Activated naive CD8-positive, alpha-beta T cell treated with anti-CD3 and anti-CD28 coated beads for 36 hours (primary cell): ENCODE measurements at regions not wholly inside any gene's neighbourhood (a gene's known extent, or its start where the extent isn't known, plus 50 kb on each side); places are given as distances from the start of the nearest gene placed in this dataset.
"Not testable (repeated sequence)": the region's sequence is repeated elsewhere in the genome, so short reads cannot be mapped to it uniquely, and the experiment has no call there.

ENCODE experiments used
- DNase-seq: peaks from one replicate; pipeline ENCODE4 v3.0.0; 2021
- H3K27ac Mint-ChIP-seq: one replicate; pipeline ENCODE4 v1.8.0; 2022; ENCODE audit warnings: mild to moderate bottlenecking, moderate library complexity, mixed read lengths
- H3K27me3 Mint-ChIP-seq: one replicate; pipeline ENCODE4 v1.8.0; 2022; ENCODE audit warnings: mild to moderate bottlenecking, mixed read lengths
- H3K36me3 Mint-ChIP-seq: one replicate; pipeline ENCODE4 v1.8.0; 2021; ENCODE audit warnings: mild to moderate bottlenecking, mixed read lengths
- H3K4me1 Mint-ChIP-seq: one replicate; pipeline ENCODE4 v1.8.0; 2021; ENCODE audit warnings: mixed read lengths
- H3K4me3 Mint-ChIP-seq: one replicate; pipeline ENCODE4 v1.8.0; 2022; ENCODE audit warnings: mild to moderate bottlenecking, moderate library complexity, mixed read lengths
- H3K9me3 Mint-ChIP-seq: one replicate; pipeline ENCODE4 v1.8.0; 2022; ENCODE audit warnings: mixed read lengths

DNA sequence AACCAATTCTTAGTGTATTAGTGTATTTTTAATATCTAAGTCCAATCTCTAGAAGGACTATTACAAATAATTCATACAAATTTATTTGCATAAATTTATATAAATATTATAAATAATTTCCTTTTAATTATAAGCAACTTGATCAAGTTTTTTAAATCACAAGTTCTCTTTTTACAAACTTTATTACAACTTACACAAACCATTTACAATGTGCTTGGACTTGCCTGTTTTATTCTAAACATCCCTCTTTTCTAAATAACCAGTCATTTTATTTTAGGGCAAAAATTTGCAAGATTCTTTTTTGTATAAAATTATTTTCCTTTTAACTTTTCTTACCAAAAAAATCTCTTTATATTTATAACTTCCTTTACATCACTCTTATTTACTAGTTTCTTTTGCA is 83.5 kb upstream of the SYNCRIP start:
- Mint-ChIP-seq H3K36me3 (no peaks in the 10 kb centered on the region), H3K4me1 (no peaks in the 10 kb centered on the region), H3K9me3 (no peaks in the 10 kb centered on the region), H3K27me3 (no peaks in the 10 kb centered on the region), H3K4me3 (no peak overlapping the region), H3K27ac (no peak overlapping the region)
- no peak for DNase-seq

GRCh38 chr6:85715797-85716196 is 73.1 kb upstream of the SYNCRIP start:
- peaks cover 6% of the 10 kb centered on the region for H3K9me3 Mint-ChIP-seq
- no peaks in the 10 kb centered on the region for H3K36me3 Mint-ChIP-seq
- no peaks in the 10 kb centered on the region for H3K27me3 Mint-ChIP-seq
- H3K27ac Mint-ChIP-seq: no peak overlapping the region
- H3K4me3 Mint-ChIP-seq: no peak overlapping the region
- no peak for DNase-seq
- no peaks in the 10 kb centered on the region for H3K4me1 Mint-ChIP-seq

DNA sequence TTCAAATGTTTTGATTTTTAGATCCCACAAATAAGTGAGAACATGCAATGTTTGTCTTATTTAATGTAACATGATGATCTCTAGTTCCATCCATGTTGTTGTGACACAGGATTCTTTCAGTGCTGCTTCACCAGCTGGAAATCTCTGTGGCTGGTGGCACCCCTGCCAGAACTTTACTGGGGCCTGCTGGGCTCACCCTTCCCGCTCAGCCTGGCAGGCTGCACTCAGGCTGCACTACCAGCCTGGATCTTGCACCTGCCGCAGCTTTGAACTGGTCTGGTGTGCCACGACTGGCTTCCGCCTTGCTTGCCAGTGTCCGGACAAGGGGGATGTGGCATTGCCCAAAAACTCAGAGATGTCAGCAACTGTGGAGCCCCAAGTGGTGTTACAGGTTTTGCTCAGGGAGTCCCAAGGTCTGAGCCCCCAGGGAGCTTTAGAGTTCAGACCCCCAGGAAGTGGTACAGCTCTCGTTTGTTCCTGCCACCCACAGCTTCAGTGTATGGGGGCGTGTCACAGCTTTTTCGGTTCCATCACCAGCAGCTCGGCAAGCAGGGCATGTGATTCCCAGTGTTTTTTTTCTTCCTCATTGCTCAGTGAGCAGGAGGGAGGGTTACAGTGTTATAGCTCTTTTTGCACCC is 72.3 kb upstream of the SYNCRIP start:
- Mint-ChIP-seq H3K27ac (no peak overlapping the region), H3K27me3 (no peaks in the 10 kb centered on the region), H3K36me3 (no peaks in the 10 kb centered on the region), H3K4me3 (no peak overlapping the region), H3K9me3 (peaks cover 9% of the 10 kb centered on the region), H3K4me1 (no peaks in the 10 kb centered on the region)
- no peak for DNase-seq

DNA sequence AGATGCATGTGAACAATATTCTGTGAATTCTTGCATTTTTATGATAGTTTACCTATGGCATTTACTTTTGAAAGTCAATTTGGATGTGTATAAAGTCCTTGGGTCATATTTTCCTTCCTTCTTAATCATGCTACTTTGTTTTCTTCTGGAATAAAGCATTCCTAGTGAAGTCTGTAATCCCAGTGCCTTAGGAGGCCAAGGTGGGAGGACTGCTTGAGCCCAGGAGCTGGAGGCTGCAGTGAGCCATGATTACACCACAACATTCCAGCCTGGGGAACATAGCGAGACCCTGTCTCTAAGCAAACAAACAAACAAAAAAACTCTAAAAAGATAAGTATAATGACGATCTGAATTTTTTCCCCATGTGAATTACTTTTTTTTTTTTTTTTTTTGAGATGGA is 69.7 kb upstream of the SYNCRIP start:
- H3K27ac Mint-ChIP-seq: no peak overlapping the region
- H3K27me3 Mint-ChIP-seq: no peaks in the 10 kb centered on the region
- peaks cover 12% of the 10 kb centered on the region for H3K9me3 Mint-ChIP-seq
- H3K4me1 Mint-ChIP-seq: no peaks in the 10 kb centered on the region
- H3K36me3 Mint-ChIP-seq: no peaks in the 10 kb centered on the region
- H3K4me3 Mint-ChIP-seq: no peak overlapping the region
- DNase-seq: no peak

DNA sequence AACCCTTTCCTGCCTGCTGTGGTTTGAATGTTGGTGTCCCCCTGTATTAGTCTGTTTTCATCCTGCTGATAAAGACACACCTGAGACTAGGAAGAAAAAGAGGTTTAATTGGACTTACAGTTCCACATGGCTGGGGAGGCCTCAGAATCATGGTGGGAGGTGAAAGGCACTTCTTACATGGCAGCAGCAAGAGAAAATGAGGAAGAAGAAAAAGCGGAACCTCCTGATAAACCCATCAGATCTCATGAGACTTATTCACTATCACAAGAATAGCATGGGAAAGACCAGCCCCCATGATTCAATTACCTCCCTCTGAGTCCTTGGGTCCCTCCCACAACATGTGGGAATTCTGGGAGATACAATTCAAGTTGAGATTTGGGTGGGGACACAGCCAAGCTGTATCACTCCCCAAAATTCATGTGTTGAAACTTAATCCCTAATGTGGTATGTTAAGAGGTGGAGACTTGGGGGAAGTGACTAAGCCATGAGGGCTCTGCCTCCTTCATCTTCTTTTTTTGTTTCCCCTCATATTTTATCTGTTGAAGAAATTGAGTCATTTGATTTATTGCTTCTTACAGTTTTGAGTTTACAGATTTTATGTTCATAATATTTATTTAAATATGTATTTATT is 64.9 kb upstream of the SYNCRIP start:
- H3K4me1 Mint-ChIP-seq, H3K9me3 Mint-ChIP-seq, DNase-seq, H3K4me3 Mint-ChIP-seq, H3K27me3 Mint-ChIP-seq, H3K36me3 Mint-ChIP-seq, H3K27ac Mint-ChIP-seq: not testable (repeated sequence)

- no peak for DNase-seq
- H3K36me3 Mint-ChIP-seq: no peaks in the 10 kb centered on the region
- H3K4me3 Mint-ChIP-seq: no peak overlapping the region
- no peaks in the 10 kb centered on the region for H3K27me3 Mint-ChIP-seq
- H3K9me3 Mint-ChIP-seq: peaks cover 6% of the 10 kb centered on the region
- no peak overlapping the region for H3K27ac Mint-ChIP-seq
- H3K4me1 Mint-ChIP-seq: no peaks in the 10 kb centered on the region
These were observed 63.6 kb upstream of the SYNCRIP start for GRCh38 chr6:85706272-85706671.

GRCh38 chr6:85705220-85705619 is 62.5 kb upstream of the SYNCRIP start:
- Mint-ChIP-seq H3K9me3 (peaks cover 5% of the 10 kb centered on the region), H3K36me3 (no peaks in the 10 kb centered on the region), H3K4me3 (no peak overlapping the region), H3K27ac (no peak overlapping the region), H3K4me1 (no peaks in the 10 kb centered on the region), H3K27me3 (no peaks in the 10 kb centered on the region)
- DNase-seq: no peak

DNA sequence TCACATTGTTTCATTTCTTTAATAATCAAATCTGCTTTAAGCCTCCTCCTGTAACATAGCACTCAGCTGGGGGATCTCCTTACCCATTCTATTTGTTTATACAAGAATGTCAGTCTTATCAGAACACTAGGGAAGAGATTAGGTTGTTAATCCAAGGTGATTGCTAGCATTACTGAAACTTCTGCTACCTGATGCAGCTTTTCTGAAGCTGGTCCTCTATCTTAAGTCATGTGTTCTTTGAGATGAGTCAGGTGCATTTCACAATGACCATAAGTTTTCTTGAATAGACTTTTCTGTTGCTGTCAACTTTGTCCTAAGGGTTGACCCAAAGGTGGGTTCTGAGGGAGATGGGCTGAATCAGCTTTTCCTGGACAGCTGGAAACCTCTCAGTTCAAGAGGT is 60.7 kb upstream of the SYNCRIP start:
- Mint-ChIP-seq H3K4me1 (no peaks in the 10 kb centered on the region), H3K36me3 (no peaks in the 10 kb centered on the region), H3K4me3 (no peak overlapping the region), H3K27ac (no peak overlapping the region), H3K9me3 (peaks cover 4% of the 10 kb centered on the region), H3K27me3 (no peaks in the 10 kb centered on the region)
- DNase-seq: no peak
